Transverse colon (tissue), 4 donors: ENCODE measurements at regions not wholly inside any gene's neighbourhood (a gene's known extent, or its start where the extent isn't known, plus 50 kb on each side); places are given as distances from the start of the nearest gene placed in this dataset.

ENCODE experiments used
- CTCF ChIP-seq, 5 experiments: fragments of 200-600 bp in 3 of 5; fragments of 450-650 bp in 2 of 5; sonication (generic) in 3 of 5; IDR thresholded peaks; 1 replicate in 2 of 5; 2 replicates in 3 of 5; pipeline ENCODE4 v1.5.1; 2016 to 2017; ENCODE audit warnings: antibody characterized with exemption in 5 of 5, inconsistent platforms in 3 of 5, mild to moderate bottlenecking in 2 of 5, moderate library complexity in 1 of 5
- EP300 ChIP-seq: sonication (generic); formaldehyde crosslinking; IDR thresholded peaks from one replicate; pipeline ENCODE4 v1.6.1; 2017; ENCODE audit warnings: antibody characterized with exemption, low read depth
- POLR2A ChIP-seq: fragments of 450-650 bp; IDR thresholded peaks from one replicate; pipeline ENCODE4 v1.6.1; 2016; ENCODE audit warnings: antibody characterized with exemption, mild to moderate bottlenecking, moderate library complexity
- POLR2AphosphoS5 ChIP-seq, 3 donors: sonication (generic); formaldehyde crosslinking; IDR thresholded peaks; one replicate each; pipeline ENCODE4 v1.6.1; 2016; ENCODE audit warnings: antibody characterized with exemption in 3 of 3

DNA sequence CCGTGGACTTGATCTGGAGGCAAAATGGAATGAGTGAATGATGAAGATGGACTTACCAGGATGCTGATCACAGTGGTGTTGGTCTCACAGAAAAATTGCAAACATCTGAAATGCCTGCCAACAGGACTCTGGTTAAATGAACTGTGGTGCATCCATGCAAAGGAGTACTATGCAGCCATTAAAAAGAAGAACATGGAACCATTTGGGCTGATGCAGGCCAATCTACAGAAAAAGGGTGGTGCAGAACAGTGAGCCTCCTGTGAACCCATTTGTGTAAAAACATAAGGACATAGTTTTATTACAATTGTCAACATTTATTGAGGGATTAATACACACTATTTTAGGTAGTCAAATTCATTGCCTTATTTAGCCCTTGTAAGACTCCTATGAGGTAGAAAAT, 111.9 kb downstream of the MN1 start:
- TF ChIP-seq POLR2AphosphoS5 (IDR thresholded peaks at IDR 0.05) = no peak
- no peak for TF ChIP-seq EP300
- TF ChIP-seq CTCF (IDR thresholded peaks at IDR 0.05) = no peak
- TF ChIP-seq POLR2A = no peak
